CD14-positive monocyte (primary cell): ENCODE measurements at regions not wholly inside any gene's neighbourhood (a gene's known extent, or its start where the extent isn't known, plus 50 kb on each side); places are given as distances from the start of the nearest gene placed in this dataset.

Source experiments
- DNase-seq, 3 donors: peaks; one replicate each; pipeline ENCODE4 v3.0.0-alpha.2; 2011 to 2022
- H2AFZ ChIP-seq: 2 replicates; pipeline ENCODE4 v1.6.0; 2012; ENCODE audit warnings: mild to moderate bottlenecking, low read depth, low read length, inconsistent platforms; ENCODE audit not compliant: insufficient read depth, poor library complexity, severe bottlenecking
- H3K27ac ChIP-seq, 2 donors: 1 replicate in 1 of 2; 2 replicates in 1 of 2; pipeline ENCODE4 v1.5.1; 2012 to 2013; ENCODE audit warnings: low read length in 2 of 2, control low read depth in 1 of 2, inconsistent platforms in 1 of 2, low read depth in 1 of 2, mild to moderate bottlenecking in 1 of 2
- H3K27me3 ChIP-seq, 2 donors: one replicate each; pipeline versions ENCODE4 v1.6.0 to v1.6.1; 2011 to 2013; ENCODE audit warnings: low read length in 2 of 2; ENCODE audit not compliant: control insufficient read depth in 2 of 2, insufficient read depth in 2 of 2
- H3K36me3 ChIP-seq, 2 donors: replicated peaks in 1 of 2; 1 replicate in 1 of 2; 2 replicates in 1 of 2; pipeline versions ENCODE4 v1.5.1 to v1.6.1; 2012 to 2013; ENCODE audit warnings: low read length in 2 of 2, control low read depth in 1 of 2, inconsistent platforms in 1 of 2, mild to moderate bottlenecking in 1 of 2; ENCODE audit not compliant: insufficient read depth in 2 of 2, control insufficient read depth in 1 of 2
- H3K4me1 ChIP-seq, 2 donors: 1 replicate in 1 of 2; 2 replicates in 1 of 2; pipeline versions ENCODE4 v1.5.1 to v1.6.1; 2012 to 2013; ENCODE audit warnings: low read length in 2 of 2, control low read depth in 1 of 2, inconsistent platforms in 1 of 2, mild to moderate bottlenecking in 1 of 2, moderate library complexity in 1 of 2; ENCODE audit not compliant: insufficient read depth in 2 of 2, control insufficient read depth in 1 of 2
- H3K4me2 ChIP-seq: replicated peaks from 2 replicates; pipeline ENCODE3; 2012; ENCODE audit warnings: low read length, moderate library complexity, mild to moderate bottlenecking; ENCODE audit not compliant: poor library complexity, severe bottlenecking; ENCODE audit errors: extremely low read depth
- H3K4me3 ChIP-seq, 3 experiments: fragments of 200-600 bp in 1 of 3; sonication (generic) in 1 of 3; replicated peaks in 1 of 3; 1 replicate in 2 of 3; 2 replicates in 1 of 3; pipeline ENCODE4 v1.5.1; 2011 to 2013; ENCODE audit warnings: low read length in 3 of 3, mild to moderate bottlenecking in 3 of 3, control low read depth in 2 of 3, low read depth in 2 of 3, inconsistent platforms in 1 of 3, moderate library complexity in 1 of 3
- H3K79me2 ChIP-seq: 2 replicates; pipeline ENCODE4 v1.6.0; 2012; ENCODE audit warnings: mild to moderate bottlenecking, control low read depth, inconsistent platforms, low read length, moderate library complexity; ENCODE audit not compliant: insufficient read depth
- H3K9ac ChIP-seq: 2 replicates; pipeline ENCODE4 v1.6.0; 2017; ENCODE audit warnings: low read length, mild to moderate bottlenecking; ENCODE audit not compliant: insufficient read depth, poor library complexity, severe bottlenecking
- H3K9me3 ChIP-seq, 2 donors: replicated peaks in 1 of 2; 1 replicate in 1 of 2; 2 replicates in 1 of 2; pipeline versions ENCODE4 v1.5.1 to v1.6.1; 2012 to 2013; ENCODE audit warnings: low read length in 2 of 2, control low read depth in 1 of 2; ENCODE audit not compliant: control insufficient read depth in 1 of 2, insufficient read depth in 1 of 2
- H4K20me1 ChIP-seq: 2 replicates; pipeline ENCODE4 v1.6.0; 2012; ENCODE audit warnings: mild to moderate bottlenecking, low read length, control low read depth, moderate library complexity; ENCODE audit not compliant: insufficient read depth
- H3K27ac Mint-ChIP-seq, 7 donors: one replicate each; pipeline ENCODE4 v1.8.0; 2020; ENCODE audit warnings: mild to moderate bottlenecking in 7 of 7, mixed read lengths in 7 of 7, moderate library complexity in 6 of 7, inconsistent platforms in 2 of 7
- H3K27me3 Mint-ChIP-seq, 3 donors: one replicate each; pipeline ENCODE4 v1.8.0; 2021 to 2022; ENCODE audit warnings: low read depth in 3 of 3, mild to moderate bottlenecking in 3 of 3, mixed read lengths in 3 of 3, moderate library complexity in 3 of 3, inconsistent platforms in 1 of 3
- H3K36me3 Mint-ChIP-seq, 2 donors: one replicate each; pipeline ENCODE4 v1.8.0; 2020; ENCODE audit warnings: mixed read lengths in 2 of 2, inconsistent platforms in 1 of 2, mild to moderate bottlenecking in 1 of 2
- H3K4me1 Mint-ChIP-seq: one replicate; pipeline ENCODE4 v1.8.0; 2020; ENCODE audit warnings: mild to moderate bottlenecking, mixed read lengths
- H3K4me3 Mint-ChIP-seq, 2 donors: one replicate each; pipeline ENCODE4 v1.8.0; 2020; ENCODE audit warnings: mild to moderate bottlenecking in 2 of 2, mixed read lengths in 2 of 2, moderate library complexity in 1 of 2
- H3K9me3 Mint-ChIP-seq, 7 donors: one replicate each; pipeline ENCODE4 v1.8.0; 2020 to 2022; ENCODE audit warnings: mixed read lengths in 7 of 7, mild to moderate bottlenecking in 6 of 7, moderate library complexity in 6 of 7, inconsistent platforms in 2 of 7
- WGBS: methylation state at CpG from one replicate; pipeline ENCODE4 v1.1.5; 2013; ENCODE audit warnings: missing lambda C conversion rate; ENCODE audit not compliant: insufficient coverage; 5-methylcytosine and 5-hydroxymethylcytosine counted together
- intact Hi-C, 2 donors: fragments of 100-400 bp; cut with micrococcal nuclease; formaldehyde crosslinking; loops; one replicate each; pipeline versions ENCODE4 v1.15.0 to v1.15.1; 2023
- TF ChIP-seq, protein P1 (sequence below): fragments of 200-600 bp; IDR thresholded peaks from one replicate; pipeline ENCODE4 v1.8.0; 2022; ENCODE audit warnings: antibody characterized with exemption, mild to moderate bottlenecking

- no peaks in the 10 kb centered on the region for H4K20me1 ChIP-seq
- no peaks in the 10 kb centered on the region for H3K27me3 ChIP-seq
- H3K4me2 ChIP-seq = no peak overlapping the region
- no peaks in the 10 kb centered on the region for H3K79me2 ChIP-seq
- no CpG with 5 or more reads among the region's 9 CpGs for WGBS
- Mint-ChIP-seq H3K36me3 (no peaks in the 10 kb centered on the region), H3K9me3 (peaks cover 1 to 32% (median 7%) of the 10 kb centered on the region in 7 donors), H3K4me1 (no peaks in the 10 kb centered on the region), H3K27ac (no peak overlapping the region), H3K27me3 (peaks cover 2 to 6% (median 3%) of the 10 kb centered on the region in 3 donors), H3K4me3 (no peak overlapping the region)
- H2AFZ ChIP-seq = no peak overlapping the region
- peaks cover 9 to 12% of the 10 kb centered on the region in 2 donors for H3K9me3 ChIP-seq
- H3K9ac ChIP-seq = no peak overlapping the region
- intact Hi-C loops = no loop called here
- no peaks in the 10 kb centered on the region for H3K36me3 ChIP-seq
- DNase-seq = no peak
- no peaks in the 10 kb centered on the region for H3K4me1 ChIP-seq
- no peak overlapping the region for H3K4me3 ChIP-seq
- TF ChIP-seq, protein P1, sequence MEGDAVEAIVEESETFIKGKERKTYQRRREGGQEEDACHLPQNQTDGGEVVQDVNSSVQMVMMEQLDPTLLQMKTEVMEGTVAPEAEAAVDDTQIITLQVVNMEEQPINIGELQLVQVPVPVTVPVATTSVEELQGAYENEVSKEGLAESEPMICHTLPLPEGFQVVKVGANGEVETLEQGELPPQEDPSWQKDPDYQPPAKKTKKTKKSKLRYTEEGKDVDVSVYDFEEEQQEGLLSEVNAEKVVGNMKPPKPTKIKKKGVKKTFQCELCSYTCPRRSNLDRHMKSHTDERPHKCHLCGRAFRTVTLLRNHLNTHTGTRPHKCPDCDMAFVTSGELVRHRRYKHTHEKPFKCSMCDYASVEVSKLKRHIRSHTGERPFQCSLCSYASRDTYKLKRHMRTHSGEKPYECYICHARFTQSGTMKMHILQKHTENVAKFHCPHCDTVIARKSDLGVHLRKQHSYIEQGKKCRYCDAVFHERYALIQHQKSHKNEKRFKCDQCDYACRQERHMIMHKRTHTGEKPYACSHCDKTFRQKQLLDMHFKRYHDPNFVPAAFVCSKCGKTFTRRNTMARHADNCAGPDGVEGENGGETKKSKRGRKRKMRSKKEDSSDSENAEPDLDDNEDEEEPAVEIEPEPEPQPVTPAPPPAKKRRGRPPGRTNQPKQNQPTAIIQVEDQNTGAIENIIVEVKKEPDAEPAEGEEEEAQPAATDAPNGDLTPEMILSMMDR = no peak
- H3K27ac ChIP-seq = no peak overlapping the region
Observed at GRCh38 chr5:2293906-2294305, 411.2 kb upstream of the IRX4 start.

GRCh38 chr5:2291146-2291840, 408.6 kb upstream of the IRX4 start:
- H2AFZ ChIP-seq = no peak overlapping the region
- no peaks in the 10 kb centered on the region for H3K4me1 ChIP-seq
- DNase-seq = no peak
- Mint-ChIP-seq H3K36me3 (no peaks in the 10 kb centered on the region), H3K9me3 (peaks cover 2 to 38% (median 7%) of the 10 kb centered on the region in 7 donors), H3K4me3 (no peak overlapping the region), H3K27ac (no peak overlapping the region), H3K4me1 (no peaks in the 10 kb centered on the region), H3K27me3 (peaks cover 2 to 4% (median 3%) of the 10 kb centered on the region in 3 donors)
- H3K27me3 ChIP-seq = no peaks in the 10 kb centered on the region
- TF ChIP-seq, protein P1 = no peak
- no peak overlapping the region for H3K27ac ChIP-seq
- peaks cover 11 to 16% of the 10 kb centered on the region in 2 donors for H3K9me3 ChIP-seq
- no peaks in the 10 kb centered on the region for H4K20me1 ChIP-seq
- no peak overlapping the region for H3K9ac ChIP-seq
- WGBS = 95% methylated on average over 17 of the region's 19 CpGs
- no peaks in the 10 kb centered on the region for H3K79me2 ChIP-seq
- intact Hi-C loops = no loop called here
- no peaks in the 10 kb centered on the region for H3K36me3 ChIP-seq
- H3K4me3 ChIP-seq = no peak overlapping the region
- no peak overlapping the region for H3K4me2 ChIP-seq
